HT1080 (cell line): ENCODE measurements at regions not wholly inside any gene's neighbourhood (a gene's known extent, or its start where the extent isn't known, plus 50 kb on each side); places are given as distances from the start of the nearest gene placed in this dataset.

Experiments
- DNase-seq: peaks from one replicate; pipeline ENCODE4 v3.0.0-alpha.2; 2015; ENCODE audit warnings: low read depth

- no peak for DNase-seq
Measured at GRCh38 chr15:25565470-25566264, 126.8 kb upstream of the UBE3A start.

GRCh38 chr15:25563596-25563995 lies 124.8 kb upstream of the UBE3A start:
- no peak for DNase-seq

- no peak for DNase-seq
Measured at GRCh38 chr15:25557926-25558325, 119.1 kb upstream of the UBE3A start.

- no peak for DNase-seq
Measured at GRCh38 chr15:25556136-25556535, 117.3 kb upstream of the UBE3A start.

GRCh38 chr15:25554640-25555039 lies 115.8 kb upstream of the UBE3A start:
- DNase-seq: no peak

GRCh38 chr15:25548600-25548999 lies 109.8 kb upstream of the UBE3A start:
- DNase-seq: no peak

GRCh38 chr15:25545889-25546288 lies 107.1 kb upstream of the UBE3A start:
- DNase-seq: no peak

- peak; percentile 82 for DNase-seq
Measured at GRCh38 chr15:25545017-25545416, 106.2 kb upstream of the UBE3A start.

GRCh38 chr15:25544076-25544475 lies 105.3 kb upstream of the UBE3A start:
- no peak for DNase-seq

- peak; percentile 53 for DNase-seq
Measured at GRCh38 chr15:25543196-25543595, 104.4 kb upstream of the UBE3A start.

GRCh38 chr15:25541228-25541627 lies 102.4 kb upstream of the UBE3A start:
- DNase-seq: no peak

GRCh38 chr15:25536801-25537611 lies 98.2 kb upstream of the UBE3A start:
- DNase-seq: no peak

- DNase-seq: no peak
Measured at GRCh38 chr15:25535866-25536265, 97.0 kb upstream of the UBE3A start.

- DNase-seq: no peak
Measured at GRCh38 chr15:25534293-25534692, 95.5 kb upstream of the UBE3A start.

GRCh38 chr15:25532269-25533140 lies 93.7 kb upstream of the UBE3A start:
- DNase-seq: no peak

GRCh38 chr15:25529774-25530173 lies 91.0 kb upstream of the UBE3A start:
- DNase-seq: no peak

GRCh38 chr15:25527118-25527517 lies 88.3 kb upstream of the UBE3A start:
- DNase-seq: peak; percentile 69

GRCh38 chr15:25525741-25526140 lies 86.9 kb upstream of the UBE3A start:
- DNase-seq: peak; percentile 89

GRCh38 chr15:25515633-25516032 lies 76.8 kb upstream of the UBE3A start:
- no peak for DNase-seq

GRCh38 chr15:25514522-25514921 lies 75.7 kb upstream of the UBE3A start:
- no peak for DNase-seq

- DNase-seq: no peak
Measured at GRCh38 chr15:25512957-25513356, 74.1 kb upstream of the UBE3A start.

- DNase-seq: peak; percentile 48
Measured at GRCh38 chr15:25510146-25510545, 71.3 kb upstream of the UBE3A start.
